UCSD-AML1 (cell line): ENCODE measurements at regions not wholly inside any gene's neighbourhood (a gene's known extent, or its start where the extent isn't known, plus 50 kb on each side); places are given as distances from the start of the nearest gene placed in this dataset.
"Not testable (repeated sequence)": the region's sequence is repeated elsewhere in the genome, so short reads cannot be mapped to it uniquely, and the experiment has no call there.

Source experiments
- DNase-seq: peaks from one replicate; lab custom pipeline; 2025; ENCODE audit not compliant: unreplicated experiment; lab: John Stamatoyannopoulos, UW

DNA sequence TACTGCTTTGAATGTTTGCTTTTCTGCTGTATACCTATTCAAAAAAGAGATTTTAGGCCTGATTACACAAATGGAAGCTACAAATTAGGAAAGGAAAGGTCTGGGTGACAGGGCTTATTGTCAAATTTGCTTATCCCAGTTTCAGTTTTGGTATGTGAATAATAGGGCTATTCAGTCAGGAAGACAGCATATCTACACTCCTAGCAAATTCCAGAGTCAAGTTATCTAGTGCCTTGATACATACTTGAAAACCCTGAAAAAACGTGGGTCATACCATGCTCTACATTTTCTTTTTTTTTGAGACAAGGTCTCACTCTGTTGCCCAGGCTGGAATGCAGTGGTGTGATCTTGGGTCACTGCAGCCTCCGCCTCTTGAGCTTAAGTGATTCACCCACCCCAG is 59.2 kb upstream of the CCDC180 start:
- DNase-seq, result not testable (repeated sequence)

DNA sequence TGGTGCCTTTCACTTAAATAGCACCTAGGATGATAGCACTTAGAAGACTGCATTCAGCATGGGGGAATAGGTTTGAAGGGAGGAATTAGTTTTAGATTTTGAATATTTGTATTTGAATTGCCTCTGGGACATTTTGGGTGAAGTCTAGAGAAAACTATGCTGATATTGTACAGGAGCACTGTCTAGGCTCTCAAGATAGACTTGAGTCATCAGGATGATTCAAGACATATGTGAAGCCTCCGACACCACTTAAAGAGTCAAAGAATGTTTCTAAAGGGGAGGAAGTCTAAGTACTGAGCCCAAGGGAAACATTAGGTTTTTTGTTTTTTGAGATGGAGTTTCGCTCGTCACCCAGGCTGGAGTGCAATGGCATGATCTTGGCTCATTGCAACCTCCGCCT is 63.9 kb upstream of the CCDC180 start:
- DNase-seq, result no peak

DNA sequence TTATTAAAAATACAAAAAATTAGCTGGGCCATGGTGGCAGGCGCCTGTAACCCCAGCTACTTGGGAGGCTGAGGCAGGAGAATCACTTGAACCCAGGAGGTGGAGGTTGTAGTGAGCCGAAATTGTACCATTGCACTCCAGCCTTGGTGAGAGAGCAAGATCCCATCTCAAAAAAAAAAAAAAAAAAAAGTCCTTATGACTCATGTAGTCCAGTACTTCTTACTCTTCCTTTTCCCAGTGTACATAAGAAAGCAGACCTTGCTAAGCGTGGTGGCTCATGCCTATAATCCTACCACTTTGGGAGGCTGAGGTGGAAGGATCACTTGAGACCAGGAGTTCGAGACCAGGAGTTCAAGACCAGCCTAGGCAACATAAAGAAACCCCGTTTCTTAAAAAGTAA is 66.0 kb upstream of the CCDC180 start:
- not testable (repeated sequence) for DNase-seq

DNA sequence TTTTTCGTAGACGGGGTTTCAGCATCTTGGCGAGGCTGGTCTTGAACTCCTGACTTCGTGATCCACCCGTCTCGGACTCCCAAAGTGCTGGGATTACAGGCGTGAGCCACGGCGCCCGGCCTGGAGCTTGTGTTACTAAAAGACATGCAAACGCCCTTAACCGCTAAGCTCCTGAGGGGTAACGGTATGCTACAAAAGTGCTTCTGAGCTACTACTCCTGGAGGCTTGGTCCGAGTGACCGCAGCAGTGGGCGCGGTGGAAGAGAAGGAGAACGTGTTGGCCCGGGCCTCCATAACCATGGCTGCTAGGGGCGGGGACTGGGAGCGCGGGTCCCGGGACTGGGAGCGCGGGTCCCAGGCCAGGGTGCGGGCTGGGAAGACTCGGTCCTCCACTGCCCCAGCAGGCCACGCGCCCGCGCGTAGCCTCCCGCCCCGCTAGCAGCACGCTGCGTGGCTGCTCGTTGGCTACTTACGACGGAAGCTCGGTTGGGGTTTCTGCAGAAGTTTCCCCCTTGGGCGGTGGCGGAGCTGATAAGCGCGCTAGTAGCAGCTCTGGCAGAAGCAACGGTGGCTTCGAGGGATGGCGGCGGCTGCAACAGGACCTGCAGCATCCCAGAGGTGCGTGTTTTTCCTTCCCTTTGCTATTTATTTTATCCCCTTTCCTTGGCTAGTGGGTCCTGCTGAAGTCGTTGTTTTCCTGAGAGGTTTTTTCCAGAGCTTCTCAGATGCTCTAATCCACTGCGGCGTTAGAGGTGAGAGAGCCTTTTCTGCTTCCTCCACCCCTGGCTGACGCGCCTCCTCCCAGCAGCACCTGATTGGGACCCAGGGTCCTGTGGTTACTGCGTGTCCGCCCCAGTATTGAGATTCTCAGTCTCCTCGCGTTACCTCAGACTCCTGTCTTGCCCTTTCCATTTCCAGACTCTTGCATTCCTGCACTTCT is 69.2 kb upstream of the CCDC180 start:
- DNase-seq, result peak; percentile 87

DNA sequence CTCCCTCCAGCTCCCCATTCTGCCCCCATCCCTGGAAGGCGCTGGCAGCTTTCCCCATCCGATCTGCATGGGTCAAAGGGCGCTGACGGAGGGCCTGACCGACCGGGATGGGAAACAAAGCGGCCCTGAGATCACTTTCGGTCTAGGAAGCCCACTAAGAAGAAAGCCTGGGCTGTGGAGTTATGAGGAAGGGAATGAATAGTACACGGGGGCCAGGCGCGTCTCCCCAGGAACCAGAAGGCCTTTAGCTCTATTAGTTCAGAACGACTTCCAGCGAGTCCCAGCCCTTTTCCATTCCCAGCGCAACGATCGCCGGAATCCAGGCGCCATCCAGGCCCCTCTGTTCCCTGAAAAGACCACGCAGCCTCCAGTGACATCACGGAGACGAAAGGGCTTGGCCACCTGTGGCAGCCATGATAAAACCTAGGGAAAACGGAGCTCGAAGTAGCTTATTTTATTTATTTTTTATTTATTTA is 70.1 kb upstream of the CCDC180 start:
- DNase-seq, result no peak

DNA sequence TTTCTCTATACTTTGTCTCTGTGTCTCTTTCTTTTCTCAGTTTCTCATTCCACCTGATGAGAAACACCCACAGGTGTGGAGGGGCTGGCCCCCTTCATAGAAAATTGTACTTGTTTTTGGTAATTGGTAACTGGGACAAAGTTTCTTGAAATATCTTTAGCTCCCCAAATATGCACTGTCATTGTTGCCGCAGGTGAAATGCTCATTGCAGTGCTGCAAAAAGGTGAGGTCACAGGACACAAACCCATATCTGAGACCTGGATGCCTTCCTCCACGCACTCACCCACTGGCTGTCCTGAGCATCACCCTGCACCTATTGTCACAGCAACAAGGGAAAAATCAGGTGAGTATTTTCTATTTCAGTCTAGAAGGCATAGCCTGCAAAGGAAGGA is 74.5 kb upstream of the CCDC180 start:
- DNase-seq, result not testable (repeated sequence)

DNA sequence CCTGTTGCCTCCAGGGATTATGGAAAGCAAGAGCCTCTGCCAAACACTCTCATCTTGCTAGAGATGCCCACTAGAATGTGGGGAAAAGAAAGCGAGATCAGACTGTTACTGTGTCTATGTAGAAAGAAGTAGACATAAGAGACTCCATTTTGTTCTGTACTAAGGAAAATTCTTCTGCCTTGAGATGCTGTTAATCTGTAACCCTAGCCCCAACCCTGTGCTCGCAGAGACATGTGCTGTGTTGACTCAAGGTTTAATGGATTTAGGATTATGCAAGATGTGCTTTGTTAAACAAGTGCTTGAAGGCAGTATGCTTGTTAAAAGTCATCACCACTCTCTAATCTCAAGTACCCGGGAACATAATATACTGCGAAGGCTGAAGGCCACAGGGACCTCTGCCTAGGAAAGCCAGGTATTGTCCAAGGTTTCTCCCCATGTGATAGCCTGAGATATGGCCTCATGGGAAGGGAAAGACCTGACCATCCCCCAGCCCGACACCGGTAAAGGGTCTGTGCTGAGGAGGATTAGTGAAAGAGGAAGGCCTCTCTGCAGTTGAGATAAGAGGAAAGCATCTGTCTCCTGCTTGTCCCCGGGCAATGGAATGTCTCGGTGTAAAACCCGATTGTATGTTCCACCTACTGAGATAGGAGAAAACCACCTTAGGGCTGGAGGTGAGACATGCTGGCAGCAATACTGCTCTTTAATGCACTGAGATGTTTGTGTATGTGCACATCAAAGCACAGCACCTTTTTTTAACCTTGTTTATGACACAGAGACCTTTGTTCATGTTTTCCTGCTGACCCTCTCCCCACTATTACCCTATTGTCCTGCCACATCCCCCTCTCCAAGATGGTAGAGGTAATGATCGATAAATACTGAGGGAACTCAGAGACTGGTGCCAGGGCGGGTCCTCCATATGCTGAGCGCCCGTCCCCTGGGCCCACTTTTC is 75.1 kb upstream of the CCDC180 start:
- not testable (repeated sequence) for DNase-seq

DNA sequence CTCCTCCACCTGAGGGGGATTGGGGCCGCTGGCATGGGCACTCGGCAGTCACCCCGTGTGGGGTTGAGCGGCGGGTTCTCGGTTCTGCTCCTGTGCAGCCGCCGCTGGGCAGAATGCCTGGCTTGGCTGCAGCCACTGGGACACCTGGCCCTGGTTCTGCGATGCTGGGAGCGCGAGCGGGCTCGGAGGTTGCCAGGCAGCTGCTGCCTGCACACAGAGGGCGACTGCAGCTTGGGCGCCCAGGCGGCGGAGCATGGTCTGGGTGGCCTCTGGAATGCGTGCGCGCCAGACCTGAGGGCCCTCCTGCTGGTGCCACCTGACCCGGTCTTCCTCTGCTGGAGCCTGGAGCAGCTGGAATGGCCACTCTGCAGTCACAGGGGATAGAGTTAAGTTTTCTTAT is 85.1 kb upstream of the CCDC180 start:
- DNase-seq, result not testable (repeated sequence)

DNA sequence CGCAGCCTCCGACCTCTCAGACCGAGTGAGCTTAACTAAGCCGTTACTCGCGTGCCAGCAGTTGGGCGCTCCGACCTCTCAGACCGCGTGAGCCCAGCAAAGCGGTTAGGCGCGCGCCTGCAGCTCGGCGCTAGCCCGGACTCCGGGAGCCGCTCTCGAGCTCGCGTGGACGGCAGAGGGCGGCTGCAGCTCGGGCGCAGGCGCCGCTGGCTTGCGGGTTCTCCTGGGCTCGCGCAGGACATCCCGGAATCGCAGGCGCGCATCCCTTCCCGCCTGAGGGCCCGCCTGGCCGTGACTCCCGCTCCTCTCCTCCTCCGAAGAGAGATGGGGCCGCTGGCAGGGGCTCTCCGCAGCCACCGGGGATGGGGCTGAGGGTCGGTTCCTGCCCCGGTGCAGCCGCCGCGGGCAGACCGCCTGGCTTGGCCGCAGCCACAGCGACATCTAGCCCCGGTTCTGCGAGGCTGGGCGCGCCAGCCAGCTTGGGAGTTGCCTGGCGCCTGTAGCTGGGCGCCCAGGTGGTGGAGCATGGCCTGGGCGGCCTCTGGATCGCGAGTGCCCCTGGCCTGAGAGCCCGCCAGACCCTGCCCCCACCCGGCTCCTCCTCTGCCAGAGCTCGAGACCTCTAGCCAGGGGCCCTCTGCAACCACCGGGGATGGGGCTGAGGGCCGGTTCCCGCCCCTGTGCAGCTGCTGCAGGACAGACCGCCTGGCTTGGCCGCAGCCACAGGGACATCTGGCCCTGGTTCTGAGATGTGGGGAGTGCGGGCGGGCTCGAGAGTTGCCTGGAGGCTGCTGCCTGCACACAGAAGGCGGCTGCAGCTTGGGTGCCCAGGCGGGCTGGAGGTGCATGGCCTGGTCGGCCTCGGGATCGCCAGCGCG is 85.7 kb upstream of the CCDC180 start:
- not testable (repeated sequence) for DNase-seq

DNA sequence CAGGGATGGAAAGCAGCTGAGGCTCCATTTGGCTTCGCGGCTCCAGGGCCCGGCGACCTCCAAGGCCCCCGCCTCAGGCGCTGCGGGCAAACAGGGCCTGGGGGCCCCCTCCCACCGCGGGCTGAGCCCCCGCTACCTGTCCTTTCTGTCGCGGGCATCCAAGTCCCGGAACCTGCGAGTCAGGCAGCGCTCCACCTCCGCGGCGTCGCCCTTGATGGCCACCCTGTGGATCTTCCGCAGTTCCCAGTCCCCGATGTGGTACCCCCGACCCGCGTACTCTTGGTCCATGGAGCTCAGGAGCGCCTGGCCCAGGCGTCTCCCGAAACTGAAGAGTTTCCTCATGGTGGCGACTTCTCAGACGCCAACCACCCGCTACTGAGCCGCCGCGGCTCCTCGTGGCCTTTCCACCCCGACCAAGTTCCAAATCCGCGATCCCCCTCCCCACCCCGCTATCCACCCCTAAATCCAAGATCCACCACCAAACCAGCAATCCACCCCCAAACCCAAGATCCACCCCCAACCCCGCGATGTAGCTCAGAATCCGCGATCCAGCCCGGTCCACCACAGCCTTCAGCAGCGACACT is 86.5 kb upstream of the CCDC180 start:
- no peak for DNase-seq

DNA sequence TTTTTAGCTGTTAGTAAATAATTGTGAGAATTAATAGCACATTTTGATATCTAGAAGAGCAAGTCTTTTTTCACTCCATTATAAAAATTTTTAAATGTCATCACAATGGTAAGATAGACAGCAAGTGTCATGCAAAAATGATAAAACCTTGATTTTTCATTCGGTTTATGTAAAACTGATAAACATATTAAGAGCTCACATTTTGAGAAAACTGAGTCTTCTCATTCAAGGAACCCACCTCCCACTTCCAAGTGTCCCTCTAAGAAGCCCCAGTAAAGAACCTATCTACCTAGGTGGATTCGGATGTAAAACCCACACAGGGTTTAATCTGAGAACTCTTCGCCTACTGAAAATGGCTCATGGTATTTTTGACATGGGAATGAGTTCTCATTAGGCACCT is 87.1 kb upstream of the CCDC180 start:
- DNase-seq, result not testable (repeated sequence)

DNA sequence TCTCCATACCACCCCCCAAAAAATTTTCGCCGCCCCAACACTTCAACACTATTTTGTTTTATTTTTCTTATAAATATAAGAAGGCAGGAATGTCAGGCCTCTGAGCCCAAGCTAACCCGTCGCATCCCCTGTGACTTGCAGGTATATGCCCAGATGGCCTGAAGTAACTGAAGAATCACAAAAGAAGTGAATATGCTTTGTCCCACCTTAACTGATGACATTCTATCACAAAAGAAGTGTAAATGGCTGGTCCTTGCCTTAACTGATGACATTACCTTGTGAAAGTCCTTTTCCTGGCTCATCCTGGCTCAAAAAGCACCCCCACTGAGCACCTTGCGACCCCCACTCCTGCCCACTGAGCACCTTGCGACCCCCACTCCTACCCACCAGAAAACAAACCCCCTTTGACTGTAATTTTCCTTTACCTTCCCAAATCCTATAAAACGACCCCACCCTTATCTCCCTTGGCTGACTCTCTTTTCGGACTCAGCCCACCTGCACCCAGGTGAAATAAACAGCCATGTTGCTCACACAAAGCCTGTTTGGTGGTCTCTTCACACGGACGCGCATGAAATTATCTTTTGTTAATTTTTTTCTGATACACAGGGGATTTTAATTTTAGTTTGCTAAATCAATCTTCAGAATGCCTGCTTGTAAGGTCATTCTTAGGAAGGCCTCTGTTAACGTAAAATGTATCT is 87.9 kb upstream of the CCDC180 start:
- not testable (repeated sequence) for DNase-seq

DNA sequence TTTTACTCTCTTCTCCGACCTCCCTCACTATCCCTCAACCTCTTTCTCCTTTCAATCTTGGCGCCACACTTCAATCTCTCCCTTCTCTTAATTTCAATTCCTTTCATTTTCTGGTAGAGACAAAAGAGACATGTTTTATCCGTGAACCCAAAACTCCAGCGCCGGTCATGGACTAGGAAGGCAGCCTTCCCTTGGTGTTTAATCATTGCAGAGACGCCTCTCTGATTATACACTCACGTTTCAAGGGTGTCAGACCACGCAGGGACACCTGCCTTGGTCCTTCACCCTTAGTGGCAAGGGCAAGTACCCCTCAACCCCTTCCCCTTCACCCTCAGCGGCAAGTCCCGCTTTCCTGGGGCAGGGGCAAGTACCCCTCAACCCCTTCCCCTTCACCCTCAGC is 92.3 kb upstream of the CCDC180 start:
- not testable (repeated sequence) for DNase-seq

DNA sequence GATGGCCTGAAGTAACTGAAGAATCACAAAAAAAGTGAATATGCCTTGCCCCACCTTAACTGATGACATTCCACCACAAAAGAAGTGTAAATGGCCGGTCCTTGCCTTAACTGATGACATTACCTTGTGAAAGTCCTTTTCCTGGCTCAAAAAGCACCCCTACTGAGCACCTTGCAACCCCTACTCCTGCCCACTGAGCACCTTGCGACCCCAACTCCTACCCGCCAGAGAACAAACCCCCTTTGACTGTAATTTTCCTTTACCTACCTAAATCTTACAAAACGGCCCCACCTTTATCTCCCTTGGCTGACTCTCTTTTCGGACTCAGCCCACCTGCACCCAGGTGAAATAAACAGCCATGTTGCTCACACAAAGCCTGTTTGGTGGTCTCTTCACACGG is 92.9 kb upstream of the CCDC180 start:
- not testable (repeated sequence) for DNase-seq

DNA sequence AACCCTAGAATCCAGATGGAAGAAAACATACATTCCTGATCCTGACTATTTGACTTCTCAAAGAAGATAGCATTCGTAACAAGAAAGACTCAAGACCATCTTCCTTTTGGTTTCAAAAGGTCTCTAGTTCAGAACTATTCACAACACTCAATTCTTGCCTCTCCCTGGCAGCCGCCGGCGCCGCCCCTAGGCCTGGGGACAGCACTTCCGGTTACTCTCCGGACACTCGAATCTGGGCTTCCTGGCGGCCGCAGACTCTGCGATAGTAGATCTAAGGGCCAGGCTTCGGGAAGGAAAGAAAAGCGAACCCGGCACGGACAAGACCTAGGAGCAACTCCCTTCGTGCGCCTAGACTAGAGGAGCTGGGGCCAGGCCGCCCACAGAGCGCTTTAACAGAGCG is 107.8 kb upstream of the CCDC180 start:
- DNase-seq, result not testable (repeated sequence)

DNA sequence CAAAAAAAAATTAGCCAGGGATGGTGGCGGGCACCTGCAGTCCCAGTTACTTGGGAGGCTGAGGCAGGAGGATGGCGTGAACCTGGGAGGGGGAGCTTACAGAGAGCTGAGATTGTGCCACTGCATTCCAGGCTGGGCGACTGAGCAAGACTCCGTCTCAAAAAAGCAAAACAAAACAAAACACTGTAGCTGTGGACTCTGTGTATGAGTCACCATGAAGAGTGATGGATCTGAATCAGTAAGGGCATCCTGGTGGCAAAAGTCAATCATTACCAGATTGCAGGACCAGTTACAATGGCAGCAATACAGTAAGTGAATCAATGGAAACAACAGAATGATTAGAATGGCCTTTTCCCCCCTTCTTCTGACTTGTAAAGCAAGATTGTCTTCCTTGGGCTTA is 113.7 kb upstream of the CCDC180 start:
- not testable (repeated sequence) for DNase-seq

DNA sequence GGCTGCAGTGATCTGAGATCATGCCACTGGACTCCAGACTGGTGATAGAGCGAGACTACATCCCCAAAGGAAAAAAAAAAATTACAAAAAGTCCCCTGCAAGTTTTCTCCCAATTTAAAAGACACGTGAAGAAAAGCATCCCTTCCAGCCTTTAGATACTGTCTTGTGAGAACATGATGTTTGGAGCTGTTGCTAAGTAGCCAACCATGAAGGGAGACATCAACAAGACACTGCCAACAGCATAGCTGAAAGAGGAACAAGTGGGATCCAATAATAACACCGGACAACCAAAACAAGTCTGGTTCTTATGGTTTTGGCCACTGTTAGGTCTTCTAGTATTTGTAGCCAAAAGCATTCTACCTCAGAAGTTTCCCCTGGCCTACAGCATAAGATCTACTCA is 118.9 kb upstream of the CCDC180 start:
- DNase-seq, result no peak

DNA sequence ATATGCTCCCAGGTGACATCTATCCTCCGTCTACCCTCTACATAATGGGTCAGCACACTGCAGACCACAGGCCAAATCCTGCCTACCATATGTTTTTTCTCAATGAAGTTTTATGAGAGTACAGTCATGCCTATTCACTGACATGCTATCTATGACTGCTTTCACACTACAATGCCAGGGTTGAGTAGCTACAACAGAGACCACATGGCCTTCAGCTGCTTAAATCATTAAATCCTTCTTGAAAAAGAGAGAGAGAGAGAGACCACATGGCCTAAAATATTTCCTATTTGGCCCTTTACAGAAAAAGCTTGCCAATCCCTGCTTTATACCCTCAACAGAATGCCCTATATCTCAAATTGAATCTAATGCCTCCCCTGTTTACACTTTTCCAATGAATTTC is 119.8 kb upstream of the CCDC180 start:
- DNase-seq, result not testable (repeated sequence)

DNA sequence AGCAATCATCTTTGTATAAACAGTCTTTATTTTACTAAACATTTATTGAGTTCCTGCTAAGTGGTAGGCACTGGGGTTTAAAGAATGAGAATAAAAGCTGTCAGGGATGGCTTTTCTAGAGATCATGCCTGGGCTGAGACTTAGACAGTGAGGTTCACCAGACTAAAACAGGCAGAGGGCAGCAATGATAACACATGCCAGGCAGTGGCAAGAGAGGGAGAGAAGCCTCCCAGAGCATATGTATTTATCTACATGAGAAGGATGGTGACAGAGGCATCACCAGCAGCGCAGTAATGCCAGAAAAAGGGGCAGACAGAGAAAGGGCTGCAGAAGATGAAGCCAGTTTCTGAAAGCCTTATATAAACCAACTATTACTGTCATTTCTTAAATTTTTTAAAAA is 121.0 kb upstream of the CCDC180 start:
- DNase-seq, result no peak

DNA sequence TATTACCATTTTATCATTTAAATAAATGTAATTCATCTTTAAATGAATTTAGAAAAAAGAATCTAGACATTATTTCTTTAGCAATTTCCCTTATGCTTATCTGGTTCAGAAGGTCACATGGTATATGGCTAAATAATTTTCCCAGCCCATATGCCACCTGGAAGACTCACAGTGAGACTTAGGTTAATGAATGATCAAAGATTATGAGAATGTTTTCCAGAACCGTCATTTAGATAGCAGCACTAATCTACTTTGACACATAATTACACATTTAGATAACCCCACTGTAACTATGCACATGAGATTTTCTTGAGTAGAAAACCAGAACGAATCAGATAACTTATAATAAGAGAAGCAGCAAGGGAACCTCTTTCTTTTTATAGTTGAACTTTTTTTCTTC is 124.9 kb upstream of the CCDC180 start:
- not testable (repeated sequence) for DNase-seq
